ENCODE measurements at regions not wholly inside any gene's neighbourhood (a gene's known extent, or its start where the extent isn't known, plus 50 kb on each side); places are given as distances from the start of the nearest gene placed in this dataset.

- TF ChIP-seq POLR2A (IDR thresholded peaks at IDR 0.05; ENCODE audit: low read length) (no peak), GATA1 (IDR thresholded peaks at IDR 0.05; ENCODE audit: low read depth, low read length) (no peak)
Measured at GRCh38 chr2:71822463-71822862, 325.2 kb downstream of the CYP26B1 start.
